ENCODE measurements at regions not wholly inside any gene's neighbourhood (a gene's known extent, or its start where the extent isn't known, plus 50 kb on each side); places are given as distances from the start of the nearest gene placed in this dataset.

GRCh38 chr15:98228846-98229245, 268.3 kb downstream of the ARRDC4 start:
- no peak for TF ChIP-seq POLR2AphosphoS5 (IDR thresholded peaks at IDR 0.05; ENCODE audit: low read depth, low read length)
- no peak for TF ChIP-seq SIN3A (IDR thresholded peaks at IDR 0.05; ENCODE audit: borderline replicate concordance, insufficient read depth, low read length)
- TF ChIP-seq TAF1 (IDR thresholded peaks at IDR 0.05; ENCODE audit: borderline replicate concordance, insufficient read depth, low read length) = no peak
- TF ChIP-seq REST (IDR thresholded peaks at IDR 0.05; ENCODE audit: insufficient read depth in 1 of 2, low read depth in 2 of 2, low read length in 2 of 2) = no peak
- no peak for TF ChIP-seq FOXP2 (optimal IDR thresholded peaks at IDR 0.05; ENCODE audit: borderline replicate concordance, extremely low read depth, extremely low read length, insufficient read depth)

All from PFSK-1 (cell line).